ENCODE measurements at regions not wholly inside any gene's neighbourhood (a gene's known extent, or its start where the extent isn't known, plus 50 kb on each side); places are given as distances from the start of the nearest gene placed in this dataset.

DNA sequence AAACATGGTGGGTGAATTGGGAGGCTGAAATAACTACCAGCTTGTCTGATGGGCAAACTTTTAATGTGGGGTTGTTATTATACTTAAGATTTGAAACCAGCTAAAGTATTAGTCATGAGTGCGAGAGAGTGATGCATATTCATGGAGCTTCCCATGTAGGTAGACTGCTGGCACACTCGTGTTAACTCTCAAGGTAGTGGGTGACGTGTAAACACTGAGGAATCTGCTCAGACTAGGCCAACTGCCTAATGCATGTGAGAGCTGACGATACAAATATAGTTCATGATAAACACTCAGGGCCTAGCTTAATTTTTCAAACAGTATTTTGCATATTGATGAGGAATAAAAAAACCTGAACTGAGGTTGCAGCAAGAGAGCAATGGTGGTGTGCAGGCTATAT, 1165.7 kb upstream of the PIK3C3 start:
- DNase-seq (ENCODE audit: low read depth in 2 of 2): no peak

DNA sequence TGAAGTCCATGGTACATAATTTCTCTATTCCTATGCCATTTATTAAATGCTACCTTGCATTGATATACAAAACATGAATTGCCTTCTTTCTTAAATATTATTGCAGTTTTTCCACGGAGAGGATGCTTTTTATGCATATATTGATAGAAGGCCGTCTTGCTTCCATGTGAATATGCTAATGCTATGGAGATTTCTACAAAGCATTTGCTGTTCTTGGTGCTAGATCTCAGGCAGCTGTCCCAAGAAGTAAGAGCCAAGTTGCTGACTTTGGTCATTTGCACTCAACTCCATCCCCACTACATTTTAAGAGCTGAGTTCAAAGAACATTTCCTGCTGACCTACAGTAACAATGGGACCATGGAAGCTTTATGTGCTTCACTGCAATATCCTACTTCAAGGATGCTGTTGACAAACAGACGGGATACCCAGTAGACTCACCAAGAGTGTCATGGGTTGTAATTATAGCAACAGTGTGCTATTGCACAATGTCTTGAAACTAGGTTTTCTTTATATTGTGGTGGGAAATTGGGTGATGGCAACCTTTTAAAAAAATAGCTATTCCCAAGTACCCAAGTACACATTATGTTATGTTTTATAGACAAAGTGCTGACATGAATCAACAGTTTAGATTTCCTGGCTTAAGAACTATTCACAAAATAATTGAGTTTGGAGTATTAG, 1172.4 kb upstream of the PIK3C3 start:
- no peak for DNase-seq (ENCODE audit: low read depth in 2 of 2)

DNA sequence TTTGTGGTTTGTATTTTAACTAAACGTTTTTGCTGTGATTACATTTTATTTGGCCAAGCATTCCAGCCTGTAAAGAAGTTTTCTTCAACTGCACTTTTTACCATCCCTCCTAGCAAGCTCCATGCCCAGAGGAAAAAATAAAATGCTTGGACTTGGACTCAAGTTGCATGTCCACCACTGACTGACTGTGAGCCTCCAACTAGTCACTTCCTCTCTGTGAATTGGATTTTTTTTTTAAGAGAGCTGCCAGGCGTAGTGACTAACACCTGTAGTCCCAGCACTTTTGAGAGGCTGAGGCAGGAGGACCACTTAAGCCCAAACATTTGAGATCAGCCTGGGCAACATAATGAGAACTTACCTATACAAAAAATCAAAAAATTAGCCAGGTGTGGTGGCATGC, 1185.2 kb upstream of the PIK3C3 start:
- DNase-seq (ENCODE audit: low read depth in 2 of 2): no peak

DNA sequence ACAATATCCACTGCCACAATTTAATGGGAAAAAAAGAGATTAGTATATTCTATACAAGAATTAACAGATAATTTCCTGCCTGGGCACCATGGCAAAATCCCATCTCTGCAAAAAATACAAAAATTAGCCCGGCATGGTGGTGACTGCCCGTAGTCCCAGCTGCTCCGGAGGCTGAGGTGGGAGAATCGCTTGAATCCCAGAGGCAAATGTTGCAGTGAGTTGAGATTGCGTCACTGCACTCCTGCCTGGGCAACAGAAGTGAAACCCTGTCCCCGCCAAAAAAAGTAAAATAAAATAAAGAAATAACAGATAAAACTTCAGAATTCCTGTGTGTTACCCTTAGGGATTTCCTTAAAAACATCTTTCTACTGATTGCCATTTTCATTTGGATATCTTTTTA, 1194.8 kb upstream of the PIK3C3 start:
- no peak for DNase-seq (ENCODE audit: low read depth in 2 of 2)

DNA sequence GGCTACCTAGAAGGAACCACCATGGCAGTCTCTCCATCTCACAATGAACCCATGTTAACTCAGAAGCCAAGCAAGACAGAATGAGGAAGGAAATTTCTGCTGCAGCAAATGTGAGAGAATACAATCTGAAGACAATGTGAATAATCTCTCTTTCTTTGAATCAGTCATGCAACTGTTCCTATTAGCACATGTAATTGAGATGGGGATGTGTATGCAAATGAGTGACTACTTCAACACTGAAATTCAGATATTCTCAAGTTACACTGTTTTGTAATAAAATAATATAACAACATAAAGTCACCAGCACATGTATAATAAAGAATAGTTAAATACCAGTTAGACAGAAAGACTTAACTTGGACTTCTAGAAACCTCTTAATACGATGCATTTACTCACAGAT, 1200.6 kb upstream of the PIK3C3 start:
- DNase-seq (ENCODE audit: low read depth in 2 of 2): no peak

DNA sequence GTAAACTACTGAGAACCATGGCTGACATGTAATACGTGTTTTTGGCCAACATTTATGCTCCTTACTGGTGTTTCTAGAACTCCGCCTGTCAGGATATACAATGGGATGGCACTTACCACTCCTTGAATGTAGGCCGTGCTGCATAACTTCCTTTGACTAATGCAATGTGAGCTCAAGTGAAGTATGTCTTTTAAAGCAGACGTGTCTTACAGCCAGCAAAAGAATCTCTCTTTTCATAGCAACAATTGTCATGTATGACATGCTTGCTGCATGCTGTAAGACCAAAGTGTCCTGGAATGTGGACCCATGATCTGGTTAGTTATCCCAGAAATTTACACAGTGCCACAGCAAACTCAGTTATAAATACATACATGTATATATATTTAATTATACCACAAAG, 1202.7 kb upstream of the PIK3C3 start:
- DNase-seq (ENCODE audit: low read depth in 2 of 2): no peak

DNA sequence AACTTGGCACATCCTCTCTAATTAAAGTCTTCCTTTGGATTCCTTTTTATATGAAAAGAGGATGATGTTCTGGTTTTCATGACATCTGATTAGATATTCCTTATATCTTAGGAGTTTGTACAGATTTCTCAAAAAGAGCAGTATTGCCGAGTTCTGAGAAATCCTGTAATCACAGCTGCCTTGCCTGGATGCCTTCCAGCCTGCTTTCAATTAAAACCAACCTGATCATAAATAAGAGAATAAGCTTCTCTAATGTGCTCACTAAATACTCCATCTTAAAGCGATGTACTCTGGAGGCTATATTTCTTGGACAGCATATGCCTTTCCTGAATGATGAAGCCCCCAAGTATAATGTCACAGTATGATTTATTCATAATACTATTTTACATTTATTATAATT, 1203.8 kb upstream of the PIK3C3 start:
- no peak for DNase-seq (ENCODE audit: low read depth in 2 of 2)

DNA sequence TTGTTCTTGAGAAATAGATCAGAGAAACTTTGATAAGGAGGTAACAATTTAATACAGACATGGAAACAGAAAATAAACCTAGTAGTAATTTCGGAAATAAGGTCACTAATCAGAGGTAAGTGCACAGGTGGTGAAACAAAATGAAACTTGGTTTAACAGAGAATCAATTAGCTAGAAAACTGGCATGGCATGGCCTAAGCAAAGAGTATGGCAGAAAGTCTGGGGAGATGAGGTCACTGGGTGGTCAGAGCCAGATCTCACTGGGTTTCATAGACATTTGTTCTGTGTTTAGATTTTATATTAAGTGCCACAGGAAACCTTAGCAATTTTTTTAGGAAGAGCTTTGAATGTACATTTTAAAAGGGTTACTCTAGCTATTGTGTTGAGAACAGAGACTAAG, 1216.0 kb upstream of the PIK3C3 start:
- no peak for DNase-seq (ENCODE audit: low read depth in 2 of 2)

DNA sequence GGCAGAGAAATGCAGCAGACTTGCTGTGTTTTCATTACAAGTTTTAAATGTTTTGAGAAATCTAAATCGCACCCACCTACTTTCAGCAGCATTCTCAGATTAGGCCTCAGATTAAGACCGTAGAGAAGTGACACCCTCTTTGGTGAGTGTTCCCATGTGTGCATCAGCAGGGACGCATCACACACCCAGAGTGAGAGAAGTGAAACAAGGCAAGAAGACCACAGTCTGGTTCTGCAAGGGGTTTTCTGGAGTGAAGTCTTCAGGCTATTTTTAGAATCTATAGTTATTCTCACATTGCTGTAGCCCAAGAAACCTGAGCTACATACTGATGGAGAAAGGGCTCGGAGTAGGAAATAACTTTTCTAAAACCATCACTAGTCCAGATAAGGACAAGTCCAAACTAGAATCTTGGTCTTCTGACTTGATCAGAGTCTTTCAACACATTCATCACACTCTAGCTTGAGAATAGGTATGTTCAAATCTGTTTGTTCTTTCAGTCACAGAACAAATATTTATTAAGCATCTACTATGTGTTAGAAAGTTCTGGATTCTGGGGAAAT, 1216.6 kb upstream of the PIK3C3 start:
- DNase-seq (ENCODE audit: low read depth in 2 of 2): no peak

DNA sequence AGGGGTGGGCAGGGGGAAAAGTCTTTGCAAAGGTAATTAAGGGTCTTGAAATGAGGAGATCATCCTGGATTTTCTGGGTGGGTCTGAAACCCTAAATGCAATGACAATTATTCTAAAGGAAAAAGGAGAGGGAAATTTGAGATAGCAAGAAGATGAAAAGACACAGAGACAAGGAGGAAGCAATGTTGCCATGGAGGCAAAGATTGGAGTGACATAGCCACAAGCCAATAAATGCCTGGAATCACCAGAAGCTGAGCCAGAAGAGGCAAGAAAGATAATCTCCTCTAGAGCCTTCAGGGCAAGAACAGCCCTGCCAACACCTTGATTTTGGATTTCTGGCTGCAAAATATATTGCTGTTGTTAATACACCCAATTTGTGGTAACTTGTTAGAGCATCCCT, 1246.3 kb upstream of the PIK3C3 start:
- DNase-seq (ENCODE audit: low read depth in 2 of 2): no peak

DNA sequence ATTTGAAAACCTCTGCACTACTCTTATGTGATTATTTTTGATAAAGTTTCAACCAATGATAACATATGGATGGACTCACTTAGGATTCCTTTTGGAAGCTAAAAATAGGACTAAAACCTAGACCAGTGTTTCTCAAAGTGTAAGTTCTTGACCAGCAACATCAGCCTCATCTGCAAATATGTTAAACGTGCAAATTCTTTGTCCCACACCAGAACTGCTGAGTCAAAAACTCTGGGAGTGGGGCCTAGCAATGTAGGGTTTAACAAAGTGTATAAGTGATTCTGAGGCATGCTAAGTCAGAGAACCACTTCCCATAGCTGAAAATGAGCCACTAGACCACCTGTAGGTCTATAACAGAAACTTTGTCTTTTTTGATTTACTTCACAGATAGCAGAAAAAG, 1247.2 kb upstream of the PIK3C3 start:
- no peak for DNase-seq (ENCODE audit: low read depth in 2 of 2)

DNA sequence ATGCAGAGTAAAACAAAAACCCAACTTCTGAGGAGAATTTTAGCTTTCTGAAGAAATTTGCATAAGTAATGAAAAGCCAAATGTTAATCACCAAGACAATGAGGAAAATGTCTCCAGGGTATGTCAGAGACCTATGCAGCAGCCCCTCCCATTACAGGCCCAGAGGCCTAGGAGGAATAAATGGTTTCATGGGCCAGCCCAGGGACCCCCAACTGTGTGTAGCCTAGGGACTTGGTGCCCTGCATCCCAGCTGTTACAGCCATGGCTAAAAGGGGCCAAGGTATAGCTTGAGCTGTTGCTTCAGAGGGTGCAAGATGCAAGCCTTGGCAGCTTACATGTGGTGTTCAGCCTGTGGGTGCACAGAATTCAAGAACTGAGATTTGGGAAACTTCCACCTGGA, 1256.9 kb upstream of the PIK3C3 start:
- no peak for DNase-seq (ENCODE audit: low read depth in 2 of 2)

DNA sequence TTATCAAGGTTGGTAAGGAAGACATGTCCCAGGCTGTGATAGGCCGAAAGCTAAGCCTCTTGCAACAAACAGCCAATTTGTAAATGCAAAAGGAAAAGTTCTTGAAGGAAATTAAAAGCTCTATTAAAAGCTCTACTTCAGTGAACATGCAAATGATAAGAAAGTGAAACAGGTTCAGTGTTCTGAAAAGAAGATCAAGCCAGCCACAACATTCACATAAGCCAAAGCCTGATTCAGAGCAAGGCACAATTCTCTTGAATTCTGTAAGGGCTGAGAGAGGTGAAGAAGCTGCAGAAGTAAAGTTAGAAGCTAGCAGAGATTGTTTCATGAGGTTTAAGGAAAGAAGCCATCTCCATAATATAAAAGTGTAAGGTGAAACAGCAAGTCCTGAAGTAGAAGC, 1259.5 kb upstream of the PIK3C3 start:
- DNase-seq (ENCODE audit: low read depth in 2 of 2): no peak

DNA sequence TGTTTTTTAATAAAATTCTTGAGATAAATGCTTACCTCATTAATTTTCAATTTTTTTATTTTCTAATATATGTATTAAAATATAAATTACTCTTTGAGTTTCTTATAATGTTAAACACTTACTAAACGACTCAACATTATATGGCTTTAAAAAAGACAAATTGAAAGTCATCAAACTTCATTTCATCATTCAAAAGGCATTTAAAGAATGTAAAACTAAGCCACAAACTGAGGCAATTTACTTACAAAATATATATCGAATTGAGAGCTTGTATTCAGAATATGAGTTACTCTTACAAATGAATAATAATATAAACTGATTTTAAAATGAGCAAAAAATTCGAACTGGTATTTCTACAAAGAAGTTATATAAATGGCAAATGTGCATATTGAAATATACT, 1262.2 kb upstream of the PIK3C3 start:
- no peak for DNase-seq (ENCODE audit: low read depth in 2 of 2)

DNA sequence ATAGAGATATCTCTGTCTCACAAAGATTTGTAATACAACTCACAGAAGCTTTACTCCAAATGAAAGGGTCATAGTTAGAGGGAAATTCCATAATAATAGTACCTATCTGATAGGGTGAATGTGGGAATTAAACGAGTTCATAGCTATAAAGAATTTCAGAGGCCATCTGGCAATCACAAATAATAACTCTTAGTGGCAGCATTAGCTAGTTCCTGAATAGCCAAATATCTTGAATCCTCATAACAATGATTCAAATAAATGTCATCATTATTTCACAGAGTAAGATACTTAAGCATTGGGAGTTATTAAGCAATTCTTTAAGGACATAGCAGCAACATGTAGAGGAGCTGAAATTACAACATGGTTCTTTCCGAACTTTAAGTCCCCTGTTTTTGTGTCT, 1265.0 kb upstream of the PIK3C3 start:
- DNase-seq (ENCODE audit: low read depth in 2 of 2): no peak

DNA sequence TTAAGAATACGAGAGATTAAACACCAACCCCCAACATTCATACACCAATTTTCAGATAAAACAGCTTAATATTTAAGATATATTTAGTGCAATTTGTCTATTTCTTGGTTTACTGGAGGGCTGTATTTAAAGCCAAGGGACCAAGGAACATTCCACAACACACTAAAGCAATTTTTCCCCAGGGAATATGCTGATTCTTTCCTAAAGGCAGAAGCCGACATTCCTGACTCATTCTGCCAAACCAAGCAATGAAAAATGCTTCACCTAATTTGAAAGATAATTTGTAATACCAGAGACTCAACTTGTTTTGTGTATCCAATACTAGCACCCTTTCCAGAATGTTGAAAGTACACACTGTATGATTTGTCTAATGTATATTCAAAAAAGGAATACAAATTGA, 1267.6 kb upstream of the PIK3C3 start:
- no peak for DNase-seq (ENCODE audit: low read depth in 2 of 2)

DNA sequence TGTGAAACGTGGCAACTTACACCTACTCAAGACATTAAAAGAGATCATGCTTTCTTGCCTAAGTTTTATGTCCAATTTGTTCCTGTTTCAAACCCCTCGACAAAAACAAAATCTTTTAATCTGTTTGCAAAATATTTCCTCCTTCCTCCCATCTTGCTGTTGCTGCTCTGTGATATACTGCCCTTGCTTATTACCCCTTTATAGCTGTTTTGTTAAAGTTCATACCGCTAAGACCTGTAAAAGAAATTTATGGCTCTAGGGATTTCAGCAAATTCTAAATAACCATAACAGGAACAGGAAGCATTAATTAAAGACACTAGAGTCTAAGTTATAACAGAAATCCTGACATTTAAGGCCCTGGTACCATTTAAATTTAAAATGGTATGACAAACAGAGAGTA, 1268.2 kb upstream of the PIK3C3 start:
- DNase-seq (ENCODE audit: low read depth in 2 of 2): no peak

DNA sequence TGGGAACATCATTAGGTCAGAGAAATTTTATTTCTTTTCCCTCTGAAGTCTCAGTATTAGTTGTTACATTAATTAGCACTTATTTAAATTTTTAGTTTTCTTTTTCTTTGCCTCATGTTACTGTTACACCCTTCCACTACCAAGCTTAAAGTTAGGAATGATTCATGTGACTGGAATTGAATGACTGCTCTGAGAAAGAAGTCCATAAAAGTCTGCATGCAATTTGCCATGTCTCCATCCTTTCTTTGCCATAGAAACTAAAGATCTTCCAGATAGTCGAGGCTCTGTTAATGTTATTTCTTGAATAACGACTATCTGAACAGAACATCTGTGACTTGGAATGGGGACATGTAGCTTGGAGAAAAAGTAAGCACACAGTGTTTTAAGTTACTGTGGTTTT, 1269.8 kb upstream of the PIK3C3 start:
- no peak for DNase-seq (ENCODE audit: low read depth in 2 of 2)

DNA sequence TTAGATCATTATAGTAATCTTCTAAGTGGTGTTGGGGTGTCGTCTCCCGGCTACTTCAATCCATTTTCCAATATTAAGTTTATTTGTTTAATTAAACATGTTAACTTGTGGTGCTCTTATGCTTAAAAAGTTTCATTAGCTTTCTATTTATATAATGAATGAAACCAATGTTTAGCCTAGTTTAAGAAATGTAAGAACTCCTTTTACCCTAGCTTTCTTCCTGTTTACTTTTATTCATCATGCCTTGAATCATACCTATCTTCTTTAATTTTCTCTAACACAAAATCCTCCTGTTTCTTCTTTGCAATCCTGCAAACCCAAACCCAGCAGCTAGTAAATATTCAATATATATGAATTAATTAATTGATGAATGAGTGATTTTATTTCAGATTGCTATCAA, 1276.7 kb upstream of the PIK3C3 start:
- no peak for DNase-seq (ENCODE audit: low read depth in 2 of 2)

DNA sequence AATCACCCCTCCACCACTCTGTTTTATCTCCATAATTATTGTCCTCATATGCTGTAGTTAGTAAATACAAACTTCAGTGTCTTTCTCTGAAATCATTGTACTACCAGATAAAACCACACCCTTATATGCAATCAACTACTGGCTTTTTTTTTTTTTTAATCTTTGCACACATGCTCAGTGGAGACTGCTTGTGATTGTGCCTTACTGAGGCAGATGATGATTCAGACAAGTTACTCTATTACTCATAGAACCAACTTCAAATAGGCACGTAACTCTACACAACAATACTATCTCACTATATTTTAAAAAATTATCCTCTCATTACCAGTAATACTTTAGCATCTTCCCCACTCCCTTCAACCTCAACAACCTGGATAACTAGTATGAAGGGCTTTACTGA, 1278.4 kb upstream of the PIK3C3 start:
- no peak for DNase-seq (ENCODE audit: low read depth in 2 of 2)

DNA sequence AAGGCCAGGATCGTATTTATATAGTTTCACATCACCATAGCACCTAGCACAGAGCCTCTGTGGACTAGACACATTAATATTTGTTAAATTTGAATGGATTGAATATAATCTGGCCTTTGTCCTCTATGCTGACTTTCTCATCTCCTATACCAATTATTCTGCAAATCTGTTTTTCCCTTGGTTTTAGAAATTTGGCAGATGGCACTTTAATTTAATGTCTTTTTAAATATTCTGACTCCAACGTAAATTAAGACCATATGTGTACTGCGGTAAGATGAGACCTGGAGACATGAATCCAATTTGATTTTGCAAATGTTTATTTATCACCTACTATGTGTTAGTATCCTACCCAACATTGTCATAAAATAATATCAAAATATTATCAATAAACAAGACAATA, 1281.9 kb upstream of the PIK3C3 start:
- DNase-seq (ENCODE audit: low read depth in 2 of 2): no peak

DNA sequence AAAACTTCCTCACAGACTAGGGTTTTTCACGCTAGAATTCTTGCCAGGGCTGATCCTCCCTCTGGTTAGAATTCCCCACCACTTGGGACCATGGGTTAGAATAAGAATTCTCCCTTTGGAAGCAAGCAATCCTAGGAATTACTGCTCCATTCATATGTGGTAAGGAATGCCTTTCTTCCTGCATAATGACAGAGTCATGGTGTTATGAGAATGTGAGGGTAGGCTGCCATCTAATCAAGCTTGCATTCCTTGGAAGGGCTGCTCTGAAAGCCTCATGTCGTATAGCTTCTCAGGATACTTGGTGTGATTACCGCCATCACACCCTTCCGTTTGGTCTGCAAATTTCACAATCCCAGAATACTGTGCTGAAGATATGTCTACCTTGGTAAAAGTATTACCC, 1282.4 kb upstream of the PIK3C3 start:
- no peak for DNase-seq (ENCODE audit: low read depth in 2 of 2)

DNA sequence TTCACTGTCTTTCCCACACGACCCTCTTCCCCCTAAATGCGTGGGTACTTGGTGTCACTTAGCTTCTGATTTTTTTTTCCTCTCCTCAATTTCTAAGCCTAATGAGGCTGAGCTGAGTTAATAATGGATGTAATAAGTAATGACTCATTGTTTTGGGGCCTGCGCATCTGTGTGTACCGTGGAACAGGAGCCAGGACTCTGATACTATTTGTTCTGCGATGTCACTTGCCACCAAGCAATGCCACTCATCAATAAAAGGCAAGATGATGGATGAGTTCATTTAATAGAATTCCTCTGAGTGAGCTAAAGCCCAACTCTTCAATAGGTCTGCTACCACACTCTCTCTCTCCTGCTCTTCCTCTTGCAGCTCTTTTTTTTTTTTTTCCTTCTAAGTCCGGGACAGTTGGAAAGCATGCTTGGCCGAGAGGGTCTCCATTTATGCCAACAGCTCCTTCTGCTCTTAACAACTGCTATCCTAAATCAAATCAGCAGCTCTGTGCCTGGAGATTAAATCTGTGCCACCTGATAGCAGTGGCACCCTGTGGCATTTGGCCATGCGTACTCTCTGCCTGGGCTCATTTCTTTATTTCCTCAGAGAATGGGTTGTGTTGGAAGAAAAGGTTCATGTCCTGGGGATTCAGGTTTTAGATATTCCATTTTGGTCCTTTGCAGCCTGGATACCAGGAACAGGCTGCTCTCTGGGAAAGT, 1284.2 kb upstream of the PIK3C3 start:
- DNase-seq (ENCODE audit: low read depth in 2 of 2): no peak

Data from stimulated activated CD4-positive, alpha-beta T cell treated with anti-CD3 and anti-CD28 coated beads, Interleukin-4, amount 100 ng/mL, for 48 hours (primary cell).